ENCODE measurements at regions not wholly inside any gene's neighbourhood (a gene's known extent, or its start where the extent isn't known, plus 50 kb on each side); places are given as distances from the start of the nearest gene placed in this dataset.

DNA sequence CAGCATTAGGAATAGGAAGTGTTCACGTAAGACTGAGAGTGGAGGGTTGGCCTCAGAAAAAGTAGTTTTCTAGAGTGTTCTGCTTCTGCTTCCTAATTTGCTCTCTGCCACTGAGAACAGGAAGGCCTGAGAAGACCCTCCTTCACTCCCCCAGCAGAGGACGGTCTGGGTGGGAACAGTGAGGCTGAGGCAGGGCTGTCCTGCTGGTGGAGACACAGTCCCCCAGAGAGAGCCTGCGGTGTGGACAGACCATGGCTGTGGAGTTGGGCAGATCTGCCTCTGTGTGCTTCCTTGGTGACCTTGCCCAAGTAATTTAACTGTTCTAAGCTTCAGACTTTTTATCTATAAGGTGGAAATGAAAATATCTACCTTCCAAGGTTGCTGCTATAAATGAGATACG is 182.3 kb downstream of the DACT1 start:
- TF ChIP-seq CTCF (optimal IDR thresholded peaks at IDR 0.05 in 1 of 3, IDR thresholded peaks at IDR 0.05 in 1 of 3, conservative IDR thresholded peaks at IDR 0.05 in 1 of 3; ENCODE audit: extremely low read depth in 1 of 3, insufficient read depth in 2 of 3, low read length in 3 of 3) = no peak
- Histone ChIP-seq H2AFZ (ENCODE audit: control insufficient read depth, low read length) (no peak overlapping the region), H3K27ac (ENCODE audit: control insufficient read depth, insufficient read depth, low read length) (no peak overlapping the region), H3K36me3 (ENCODE audit: control insufficient read depth in 2 of 2, extremely low read depth in 1 of 2, insufficient read depth in 2 of 2, low read length in 2 of 2) (no peaks in the 10 kb centered on the region), H3K79me2 (ENCODE audit: control insufficient read depth, insufficient read depth, low read length) (no peaks in the 10 kb centered on the region), H3K4me1 (ENCODE audit: control insufficient read depth, extremely low read depth, insufficient read depth, low read length) (peaks cover 5% of the 10 kb centered on the region), H3K9me3 (ENCODE audit: control insufficient read depth, low read depth, low read length) (no peaks in the 10 kb centered on the region), H4K20me1 (ENCODE audit: control insufficient read depth, extremely low read depth, insufficient read depth, low read length) (no peaks in the 10 kb centered on the region), H3K9me1 (ENCODE audit: control insufficient read depth, extremely low read depth, insufficient read depth, low read length) (no peaks in the 10 kb centered on the region), H3K4me2 (ENCODE audit: control insufficient read depth, extremely low read depth, insufficient read depth, low read depth, low read length) (no peak overlapping the region), H3K9ac (ENCODE audit: control insufficient read depth, extremely low read depth, insufficient read depth, low read length) (no peak overlapping the region), H3K4me3 (ENCODE audit: control insufficient read depth in 2 of 3, extremely low read depth in 1 of 3, insufficient read depth in 2 of 3, low read depth in 1 of 3, low read length in 3 of 3) (no peak overlapping the region), H3K27me3 (ENCODE audit: control insufficient read depth, extremely low read depth, insufficient read depth, low read length) (no peaks in the 10 kb centered on the region)
- FAIRE-seq = no peak
- no peak for DNase-seq (ENCODE audit: low read depth, low spot score)
- dilution Hi-C loops (cut with MboI; ENCODE audit: extremely low pct_ligation_motif_present, low sequenced_read_pairs) = no loop called here

DNA sequence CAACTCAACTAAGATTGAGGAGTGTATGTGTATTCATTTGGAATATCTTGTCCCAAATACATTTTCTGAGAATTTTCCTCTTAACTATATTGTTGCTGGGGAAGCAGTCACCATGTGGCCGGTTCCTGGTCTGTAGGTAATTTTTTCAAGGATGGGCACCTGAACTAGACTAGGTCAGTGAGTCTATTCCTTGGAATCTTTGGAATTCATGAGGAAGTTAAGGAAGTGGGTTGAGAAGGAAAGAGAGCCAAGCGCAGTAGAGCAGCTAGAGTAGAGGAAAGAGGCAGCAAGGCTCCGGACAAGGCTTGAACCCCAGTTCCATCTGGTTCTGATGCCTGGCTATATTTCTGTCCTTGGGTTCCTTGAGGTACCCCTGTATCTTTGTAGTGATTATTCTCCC is 183.7 kb downstream of the DACT1 start:
- Histone ChIP-seq H3K9me3 (ENCODE audit: control insufficient read depth, low read depth, low read length) (no peaks in the 10 kb centered on the region), H3K4me2 (ENCODE audit: control insufficient read depth, extremely low read depth, insufficient read depth, low read depth, low read length) (peak overlapping the region; percentile 27), H3K36me3 (ENCODE audit: control insufficient read depth in 2 of 2, extremely low read depth in 1 of 2, insufficient read depth in 2 of 2, low read length in 2 of 2) (no peaks in the 10 kb centered on the region), H3K4me3 (ENCODE audit: control insufficient read depth in 2 of 3, extremely low read depth in 1 of 3, insufficient read depth in 2 of 3, low read depth in 1 of 3, low read length in 3 of 3) (no peak overlapping the region), H3K9me1 (ENCODE audit: control insufficient read depth, extremely low read depth, insufficient read depth, low read length) (no peaks in the 10 kb centered on the region), H2AFZ (ENCODE audit: control insufficient read depth, low read length) (peak overlapping the region; percentile 26), H4K20me1 (ENCODE audit: control insufficient read depth, extremely low read depth, insufficient read depth, low read length) (no peaks in the 10 kb centered on the region), H3K27me3 (ENCODE audit: control insufficient read depth, extremely low read depth, insufficient read depth, low read length) (no peaks in the 10 kb centered on the region), H3K4me1 (ENCODE audit: control insufficient read depth, extremely low read depth, insufficient read depth, low read length) (peaks cover 5% of the 10 kb centered on the region), H3K79me2 (ENCODE audit: control insufficient read depth, insufficient read depth, low read length) (no peaks in the 10 kb centered on the region), H3K9ac (ENCODE audit: control insufficient read depth, extremely low read depth, insufficient read depth, low read length) (no peak overlapping the region), H3K27ac (ENCODE audit: control insufficient read depth, insufficient read depth, low read length) (no peak overlapping the region)
- DNase-seq (ENCODE audit: low read depth, low spot score) = no peak
- dilution Hi-C loops (cut with MboI; ENCODE audit: extremely low pct_ligation_motif_present, low sequenced_read_pairs) = no loop called here
- no peak for TF ChIP-seq EZH2 (IDR thresholded peaks at IDR 0.05; ENCODE audit: low read length)
- TF ChIP-seq CTCF (optimal IDR thresholded peaks at IDR 0.05 in 1 of 3, IDR thresholded peaks at IDR 0.05 in 1 of 3, conservative IDR thresholded peaks at IDR 0.05 in 1 of 3; ENCODE audit: extremely low read depth in 1 of 3, insufficient read depth in 2 of 3, low read length in 3 of 3) = no peak
- no peak for FAIRE-seq

Data from keratinocyte (primary cell).